H9 (cell line): ENCODE measurements at regions not wholly inside any gene's neighbourhood (a gene's known extent, or its start where the extent isn't known, plus 50 kb on each side); places are given as distances from the start of the nearest gene placed in this dataset.

ENCODE experiments used
- DNase-seq: peaks from one replicate; pipeline ENCODE4 v3.0.0-alpha.2; 2017
- H2AFZ ChIP-seq: one replicate; pipeline ENCODE4 v1.6.1; 2013; ENCODE audit warnings: mild to moderate bottlenecking, low read length, control low read depth, moderate library complexity
- H2AK5ac ChIP-seq: 2 replicates; pipeline ENCODE4 v1.6.1; 2013; ENCODE audit warnings: low read length, control low read depth, mixed read lengths; ENCODE audit not compliant: insufficient read length
- H2BK120ac ChIP-seq: one replicate; pipeline ENCODE4 v1.6.1; 2013; ENCODE audit warnings: low read depth, mild to moderate bottlenecking, low read length, control low read depth, inconsistent platforms; ENCODE audit not compliant: poor library complexity, severe bottlenecking
- H2BK12ac ChIP-seq: 2 replicates; pipeline ENCODE4 v1.6.1; 2013; ENCODE audit warnings: low read length, control low read depth, mixed read lengths, low read depth; ENCODE audit not compliant: insufficient read length
- H2BK15ac ChIP-seq: 2 replicates; pipeline ENCODE4 v1.6.1; 2013; ENCODE audit warnings: low read depth, low read length, control low read depth
- H2BK20ac ChIP-seq: one replicate; pipeline ENCODE4 v1.6.1; 2013; ENCODE audit warnings: low read depth, mild to moderate bottlenecking, low read length, control low read depth, inconsistent platforms; ENCODE audit not compliant: poor library complexity, severe bottlenecking
- H2BK5ac ChIP-seq: 2 replicates; pipeline ENCODE4 v1.6.1; 2013; ENCODE audit warnings: low read length, control low read depth, mixed read lengths; ENCODE audit not compliant: insufficient read length
- H3K14ac ChIP-seq: 2 replicates; pipeline ENCODE4 v1.6.1; 2013; ENCODE audit warnings: low read length, control low read depth; ENCODE audit not compliant: insufficient read depth
- H3K18ac ChIP-seq: 2 replicates; pipeline ENCODE4 v1.6.1; 2013; ENCODE audit warnings: low read depth, mild to moderate bottlenecking, mixed read lengths, low read length, control low read depth; ENCODE audit not compliant: insufficient read length
- H3K23ac ChIP-seq: 2 replicates; pipeline ENCODE4 v1.6.1; 2013; ENCODE audit warnings: low read length, control low read depth, mixed read lengths, low read depth; ENCODE audit not compliant: insufficient read length
- H3K23me2 ChIP-seq: 2 replicates; pipeline ENCODE4 v1.6.1; 2013; ENCODE audit warnings: low read depth, mild to moderate bottlenecking, mixed read lengths, low read length, control low read depth; ENCODE audit not compliant: insufficient read length, poor library complexity, severe bottlenecking
- H3K27ac ChIP-seq: 2 replicates; pipeline ENCODE4 v1.5.1; 2013; ENCODE audit warnings: low read length, control low read depth, mixed read lengths, low read depth; ENCODE audit not compliant: insufficient read length
- H3K27me3 ChIP-seq: 2 replicates; pipeline ENCODE4 v1.6.1; 2013; ENCODE audit warnings: low read length, control low read depth, inconsistent platforms; ENCODE audit not compliant: insufficient read depth
- H3K4ac ChIP-seq: 2 replicates; pipeline ENCODE4 v1.6.1; 2013; ENCODE audit warnings: low read depth, mild to moderate bottlenecking, control low read depth, inconsistent platforms, low read length, moderate library complexity
- H3K4me1 ChIP-seq: 2 replicates; pipeline ENCODE4 v1.6.1; 2013; ENCODE audit warnings: low read length, control low read depth, inconsistent platforms; ENCODE audit not compliant: insufficient read depth
- H3K4me2 ChIP-seq: 2 replicates; pipeline ENCODE4 v1.6.1; 2013; ENCODE audit warnings: low read length, control low read depth, mixed read lengths; ENCODE audit not compliant: insufficient read length, insufficient read depth
- H3K56ac ChIP-seq: 2 replicates; pipeline ENCODE4 v1.6.1; 2013; ENCODE audit warnings: low read depth, mild to moderate bottlenecking, mixed read lengths, low read length, control low read depth; ENCODE audit not compliant: insufficient read length
- H3K79me1 ChIP-seq: 2 replicates; pipeline ENCODE4 v1.6.1; 2013; ENCODE audit warnings: low read depth, mild to moderate bottlenecking, moderate library complexity, low read length, control low read depth, inconsistent platforms; ENCODE audit not compliant: insufficient read depth, poor library complexity, severe bottlenecking
- H3K79me2 ChIP-seq: 2 replicates; pipeline ENCODE4 v1.6.1; 2013; ENCODE audit warnings: low read length, control low read depth, inconsistent platforms; ENCODE audit not compliant: insufficient read depth
- H3K9ac ChIP-seq: 2 replicates; pipeline ENCODE4 v1.6.1; 2013; ENCODE audit warnings: low read length, control low read depth, mixed read lengths; ENCODE audit not compliant: insufficient read length; ENCODE audit errors: extremely low read depth
- H3K9me3 ChIP-seq: one replicate; pipeline ENCODE4 v1.6.1; 2013; ENCODE audit warnings: low read depth, low read length, inconsistent platforms; ENCODE audit not compliant: control insufficient read depth
- H3T11ph ChIP-seq: one replicate; pipeline ENCODE4 v1.6.1; 2013; ENCODE audit warnings: mild to moderate bottlenecking, low read length, control low read depth, inconsistent platforms
- H4K20me1 ChIP-seq: one replicate; pipeline ENCODE4 v1.6.1; 2013; ENCODE audit not compliant: control insufficient read depth, insufficient read length, insufficient read depth
- H4K5ac ChIP-seq: 2 replicates; pipeline ENCODE4 v1.6.1; 2013; ENCODE audit warnings: low read depth, mild to moderate bottlenecking, mixed read lengths, low read length, control low read depth; ENCODE audit not compliant: insufficient read length
- H4K8ac ChIP-seq: replicated peaks from 2 replicates; pipeline ENCODE4 v1.6.1; 2013; ENCODE audit warnings: low read length, control low read depth, mixed read lengths, low read depth; ENCODE audit not compliant: insufficient read length
- H4K91ac ChIP-seq: 2 replicates; pipeline ENCODE4 v1.6.1; 2013; ENCODE audit warnings: low read depth, mild to moderate bottlenecking, moderate library complexity, mixed read lengths, low read length, control low read depth; ENCODE audit not compliant: insufficient read length
- H3K27ac Mint-ChIP-seq, 3 experiments: 2 replicates in 2 of 3; 3 replicates in 1 of 3; pipeline ENCODE4 v1.8.0; 2020 to 2021; ENCODE audit warnings: mixed read lengths in 3 of 3, mild to moderate bottlenecking in 1 of 3, moderate library complexity in 1 of 3
- H3K27me3 Mint-ChIP-seq: 2 replicates; pipeline ENCODE4 v1.8.0; 2021; ENCODE audit warnings: low read depth, mild to moderate bottlenecking, moderate library complexity, mixed read lengths
- H3K36me3 Mint-ChIP-seq, 3 experiments: 2 replicates in 2 of 3; 3 replicates in 1 of 3; pipeline ENCODE4 v1.8.0; 2020 to 2021; ENCODE audit warnings: low read depth in 3 of 3, mixed read lengths in 3 of 3; ENCODE audit not compliant: insufficient read depth in 1 of 3
- H3K4me1 Mint-ChIP-seq, 2 experiments: 2 replicates each; pipeline ENCODE4 v1.8.0; 2020; ENCODE audit warnings: mixed read lengths in 2 of 2
- H3K4me3 Mint-ChIP-seq, 2 experiments: 2 replicates in 1 of 2; 3 replicates in 1 of 2; pipeline ENCODE4 v1.8.0; 2020 to 2021; ENCODE audit warnings: mild to moderate bottlenecking in 2 of 2, mixed read lengths in 2 of 2, moderate library complexity in 1 of 2
- H3K9me3 Mint-ChIP-seq, 2 experiments: 2 replicates in 1 of 2; 3 replicates in 1 of 2; pipeline ENCODE4 v1.8.0; 2020; ENCODE audit warnings: mild to moderate bottlenecking in 2 of 2, mixed read lengths in 2 of 2, moderate library complexity in 1 of 2
- CTCF ChIP-seq: fragments of 200-600 bp; sonication (generic); conservative IDR thresholded peaks from 3 replicates; pipeline ENCODE4 v1.8.0; 2021; ENCODE audit warnings: antibody characterized with exemption, mild to moderate bottlenecking
- WGBS: extraction: QIAGEN DNeasy Blood & Tissue Kit; methylation state at CpG from one replicate; pipeline ENCODE4 v1.1.7; 2013; ENCODE audit warnings: missing lambda C conversion rate, low lambda C conversion rate, mixed read lengths; ENCODE audit not compliant: insufficient read length; ENCODE audit errors: extremely low coverage; 5-methylcytosine and 5-hydroxymethylcytosine counted together

- Histone ChIP-seq H3K56ac (no peak overlapping the region), H3K23ac (no peak overlapping the region), H3K4ac (no peak overlapping the region), H4K91ac (no peak overlapping the region), H4K8ac (no peak overlapping the region), H2BK5ac (no peak overlapping the region), H3K14ac (no peak overlapping the region), H3K4me2 (no peak overlapping the region), H2BK15ac (no peak overlapping the region), H2BK20ac (no peak overlapping the region), H4K5ac (no peak overlapping the region), H3K79me1 (no peaks in the 10 kb centered on the region), H3K27ac (no peak overlapping the region), H3K9ac (no peak overlapping the region), H2BK12ac (no peak overlapping the region), H2AFZ (no peak overlapping the region), H3K18ac (no peak overlapping the region), H3K27me3 (no peaks in the 10 kb centered on the region), H2AK5ac (no peak overlapping the region), H3K79me2 (no peaks in the 10 kb centered on the region), H3T11ph (no peak overlapping the region), H4K20me1 (no peaks in the 10 kb centered on the region), H3K9me3 (no peaks in the 10 kb centered on the region), H3K23me2 (no peaks in the 10 kb centered on the region), H2BK120ac (no peak overlapping the region), H3K4me1 (no peaks in the 10 kb centered on the region)
- DNase-seq = no peak
- Mint-ChIP-seq H3K4me3 (no peak overlapping the region), H3K9me3 (no peaks in the 10 kb centered on the region; a peak in 1 of 5 replicates), H3K27ac (no peak overlapping the region), H3K36me3 (no peaks in the 10 kb centered on the region; a peak in 1 of 7 replicates), H3K4me1 (no peaks in the 10 kb centered on the region), H3K27me3 (no peaks in the 10 kb centered on the region)
- no CpG with 5 or more reads among the region's 4 CpGs for WGBS
- TF ChIP-seq CTCF = no peak
Measured at GRCh38 chr15:95119041-95119610, 887.8 kb downstream of the MCTP2 start.
